ENCODE measurements at regions not wholly inside any gene's neighbourhood (a gene's known extent, or its start where the extent isn't known, plus 50 kb on each side); places are given as distances from the start of the nearest gene placed in this dataset.

- TF ChIP-seq SP1 (IDR thresholded peaks at IDR 0.05): no peak
- TF ChIP-seq FOXM1 (IDR thresholded peaks at IDR 0.05; ENCODE audit: borderline replicate concordance): no peak
- no peak for TF ChIP-seq L3MBTL2 (conservative IDR thresholded peaks at IDR 0.05)
- TF ChIP-seq ELF4 (IDR thresholded peaks at IDR 0.05): no peak
- no peak for TF ChIP-seq ARNT (IDR thresholded peaks at IDR 0.05)
- TF ChIP-seq SUZ12 (IDR thresholded peaks at IDR 0.05): no peak
- TF ChIP-seq LEF1 (IDR thresholded peaks at IDR 0.05; ENCODE audit: borderline replicate concordance): no peak
- TF ChIP-seq CTBP1 (IDR thresholded peaks at IDR 0.05; ENCODE audit: borderline replicate concordance): no peak
- TF ChIP-seq TARDBP (IDR thresholded peaks at IDR 0.05): no peak
- TF ChIP-seq PKNOX1 (IDR thresholded peaks at IDR 0.05): no peak
- no peak for TF ChIP-seq FOXK2 (IDR thresholded peaks at IDR 0.05)
- TF ChIP-seq ZNF384 (IDR thresholded peaks at IDR 0.05): no peak
Observed at GRCh38 chr16:5671421-5671820, 573.8 kb upstream of the EEF2KMT start.
